ENCODE measurements at regions not wholly inside any gene's neighbourhood (a gene's known extent, or its start where the extent isn't known, plus 50 kb on each side); places are given as distances from the start of the nearest gene placed in this dataset.
A peak's percentile ranks its signal among the peaks of the same experiment; 100 is the strongest.
"Not testable (repeated sequence)": the region's sequence is repeated elsewhere in the genome, so short reads cannot be mapped to it uniquely, and the experiment has no call there.

DNA sequence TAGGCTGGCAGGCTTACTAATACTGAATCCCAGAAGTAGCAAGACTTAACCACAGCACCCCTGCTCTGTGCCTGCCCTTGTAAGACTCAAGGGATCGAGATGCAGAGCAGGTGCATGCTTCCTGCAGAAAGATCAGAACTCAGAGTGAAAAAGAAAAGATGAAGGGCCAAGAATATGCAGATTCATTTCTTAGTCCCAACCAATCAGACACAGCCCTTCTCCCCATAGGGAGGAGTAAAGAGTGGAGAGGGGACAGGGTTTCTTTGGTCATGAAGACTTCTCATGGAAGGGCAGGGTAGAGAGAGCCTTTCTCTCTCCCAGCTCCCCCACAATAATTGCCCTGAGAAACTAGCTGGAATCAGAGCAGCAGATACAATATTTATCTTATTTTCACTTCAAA, 105.6 kb upstream of the MB21D2 start:
- DNase-seq (ENCODE audit: low spot score), result no peak
- TF ChIP-seq CTCF (conservative IDR thresholded peaks at IDR 0.05; ENCODE audit: low read depth), result no peak
- CTCF ChIA-PET, result no interaction called here
- H3K27ac ChIP-seq, result no peak overlapping the region
- POLR2A ChIA-PET (ENCODE audit: low non-redundant PET), result no interaction called here

DNA sequence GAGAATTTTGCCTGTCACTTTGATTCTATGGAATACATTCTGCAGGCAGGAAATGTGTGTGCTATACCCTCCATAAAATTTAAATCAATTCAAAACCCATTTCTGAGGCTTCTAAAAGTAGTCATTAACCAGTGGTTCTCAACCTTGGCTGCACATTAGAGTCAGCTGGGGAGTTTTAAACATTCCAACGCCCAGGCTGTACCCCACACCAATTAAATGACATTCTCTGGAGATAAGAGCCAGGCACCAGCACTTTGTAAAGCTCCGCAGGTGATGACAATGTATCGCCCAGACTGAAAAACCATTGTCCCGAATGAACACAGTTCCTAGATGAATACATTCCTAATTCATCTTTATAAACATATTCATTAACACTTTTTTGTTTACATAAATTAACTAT, 110.6 kb upstream of the MB21D2 start:
- DNase-seq (ENCODE audit: low spot score), result no peak
- no peak for TF ChIP-seq CTCF (conservative IDR thresholded peaks at IDR 0.05; ENCODE audit: low read depth)
- POLR2A ChIA-PET (ENCODE audit: low non-redundant PET), result no interaction called here
- CTCF ChIA-PET, result no interaction called here
- H3K27ac ChIP-seq, result no peak overlapping the region

- CTCF ChIA-PET, result no interaction called here
- TF ChIP-seq CTCF (conservative IDR thresholded peaks at IDR 0.05; ENCODE audit: low read depth), result no peak
- H3K27ac ChIP-seq, result no peak overlapping the region
- POLR2A ChIA-PET (ENCODE audit: low non-redundant PET), result no interaction called here
- DNase-seq (ENCODE audit: low spot score), result no peak
These were observed 112.1 kb upstream of the MB21D2 start for GRCh38 chr3:193029800-193030199.

DNA sequence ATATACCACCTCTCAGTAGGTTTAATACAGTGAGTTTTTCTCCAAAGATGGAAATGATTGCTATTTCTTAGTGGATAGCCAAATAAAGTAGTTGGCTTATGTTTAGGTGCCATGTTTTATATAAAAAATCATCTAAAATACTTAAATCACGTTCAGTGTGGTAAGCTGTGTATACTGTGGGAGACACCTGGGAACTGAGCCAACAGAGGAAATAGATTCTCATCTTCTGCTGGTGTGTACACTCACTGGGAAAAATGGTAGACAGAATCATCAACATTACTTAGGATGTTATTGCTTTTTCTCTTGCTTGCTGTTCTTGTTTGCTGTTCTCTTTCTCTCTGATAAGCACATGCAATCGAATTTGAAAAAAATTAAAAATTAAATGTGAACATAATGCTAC, 112.6 kb upstream of the MB21D2 start:
- peak; percentile 6 for DNase-seq (ENCODE audit: low spot score)
- CTCF ChIA-PET, result no interaction called here
- POLR2A ChIA-PET (ENCODE audit: low non-redundant PET), result no interaction called here
- no peak for TF ChIP-seq CTCF (conservative IDR thresholded peaks at IDR 0.05; ENCODE audit: low read depth)
- H3K27ac ChIP-seq, result no peak overlapping the region

GRCh38 chr3:193031911-193032310, 114.3 kb upstream of the MB21D2 start:
- H3K27ac ChIP-seq, result no peak overlapping the region
- no peak for DNase-seq (ENCODE audit: low spot score)
- TF ChIP-seq CTCF (conservative IDR thresholded peaks at IDR 0.05; ENCODE audit: low read depth), result no peak
- ChIA-PET CTCF (no interaction called here), POLR2A (ENCODE audit: low non-redundant PET) (no interaction called here)

DNA sequence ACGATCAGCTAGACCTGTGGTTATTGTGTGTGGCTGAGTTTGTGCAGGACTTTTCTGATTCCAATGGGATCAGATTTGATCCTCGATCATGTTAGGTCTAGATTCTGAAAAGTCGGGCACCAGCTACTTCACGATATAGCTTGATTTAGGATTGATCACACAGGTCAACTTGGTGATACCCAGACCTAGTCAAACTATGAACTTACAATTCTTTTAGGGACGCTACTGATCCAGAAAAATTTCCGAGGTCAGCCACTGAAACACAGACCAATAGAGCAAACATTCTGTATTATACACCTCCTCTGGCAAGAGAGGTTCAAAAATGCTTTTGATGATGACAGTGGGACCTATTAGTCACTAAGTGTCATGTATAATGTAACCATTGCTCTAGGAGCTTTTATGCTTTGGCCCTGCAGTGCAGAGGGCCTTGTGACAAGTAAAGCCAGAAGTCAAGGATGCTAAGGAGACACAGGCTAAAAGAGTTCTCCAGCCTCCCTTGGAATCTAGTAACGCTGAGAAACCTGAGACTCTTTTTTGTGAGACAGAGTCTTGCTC, 115.6 kb upstream of the MB21D2 start:
- POLR2A ChIA-PET (ENCODE audit: low non-redundant PET), result no interaction called here
- no peak for TF ChIP-seq CTCF (conservative IDR thresholded peaks at IDR 0.05; ENCODE audit: low read depth)
- CTCF ChIA-PET, result no interaction called here
- no peak for DNase-seq (ENCODE audit: low spot score)
- H3K27ac ChIP-seq, result no peak overlapping the region

- POLR2A ChIA-PET (ENCODE audit: low non-redundant PET); CTCF ChIA-PET: not testable (repeated sequence)
These were observed 120.2 kb upstream of the MB21D2 start for GRCh38 chr3:193037828-193038227.

More at GRCh38 chr3:193037828-193038227, 120.2 kb upstream of the MB21D2 start:
- DNase-seq (ENCODE audit: low spot score); H3K27ac ChIP-seq: not testable (repeated sequence)

All from RWPE1 (cell line).